ENCODE measurements at regions not wholly inside any gene's neighbourhood (a gene's known extent, or its start where the extent isn't known, plus 50 kb on each side); places are given as distances from the start of the nearest gene placed in this dataset.
A peak's percentile ranks its signal among the peaks of the same experiment; 100 is the strongest.

DNA sequence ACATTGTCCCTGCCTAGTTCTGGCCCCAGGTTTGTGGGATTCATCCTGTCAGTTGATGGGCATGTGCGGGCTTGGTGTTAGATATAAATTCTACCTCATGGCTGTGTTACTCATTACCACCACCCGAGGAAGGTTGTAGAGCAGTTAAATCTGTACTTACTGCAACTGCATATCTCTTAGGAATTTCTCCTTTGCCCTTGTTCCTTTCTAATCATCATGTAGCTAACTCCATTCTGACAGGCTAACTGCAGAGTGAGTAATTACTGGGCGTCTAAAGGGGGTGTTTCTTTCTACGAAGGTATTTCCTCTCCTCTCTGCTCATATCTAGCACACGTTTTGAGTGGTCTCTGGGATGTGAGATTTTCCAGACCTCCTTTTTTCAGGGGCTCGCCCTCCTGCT lies 1076.7 kb downstream of the TMTC2 start (continued):
- no peak for TF ChIP-seq TCF4 (CRISPR knock-in tag; IDR thresholded peaks at IDR 0.05; ENCODE audit: borderline replicate concordance)
- TF ChIP-seq CSDC2 (CRISPR knock-in tag; IDR thresholded peaks at IDR 0.05), result no peak
- TF ChIP-seq ZFP30 (CRISPR knock-in tag; IDR thresholded peaks at IDR 0.05), result no peak

DNA sequence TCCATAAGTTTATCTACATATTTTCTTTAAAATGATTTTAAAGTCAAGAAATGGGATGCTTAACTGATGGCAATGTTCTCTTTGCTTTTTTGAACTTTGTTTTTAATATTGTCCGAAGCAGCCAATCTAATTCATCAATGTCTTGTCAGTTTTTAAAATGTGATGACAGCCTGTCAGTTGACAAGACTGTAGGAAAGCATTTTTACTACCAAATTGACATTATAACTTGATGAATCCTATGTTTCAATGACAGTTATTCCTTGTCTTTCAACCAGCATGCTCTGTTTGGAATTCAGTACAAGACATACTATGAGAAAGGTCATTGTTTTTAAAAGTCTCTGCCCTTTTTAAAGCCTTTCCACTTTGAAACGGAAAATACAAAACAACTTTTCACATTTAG lies 1073.2 kb downstream of the TMTC2 start:
- TF ChIP-seq CSDC2 (CRISPR knock-in tag; IDR thresholded peaks at IDR 0.05), result no peak
- no peak for ATAC-seq

- TF ChIP-seq ZNF8 (CRISPR knock-in tag; IDR thresholded peaks at IDR 0.05) (peak; percentile 93), CSDC2 (CRISPR knock-in tag; IDR thresholded peaks at IDR 0.05) (no peak)
- no peak for ATAC-seq
These were observed 1072.4 kb downstream of the TMTC2 start for GRCh38 chr12:83758888-83759631.

- ATAC-seq, result no peak
- TF ChIP-seq PPARA (CRISPR knock-in tag; IDR thresholded peaks at IDR 0.05; ENCODE audit: borderline replicate concordance) (no peak), ZFP3 (CRISPR knock-in tag; IDR thresholded peaks at IDR 0.05) (no peak), OSR1 (CRISPR knock-in tag; IDR thresholded peaks at IDR 0.05) (no peak), SNAI2 (CRISPR knock-in tag; IDR thresholded peaks at IDR 0.05) (no peak), BACH2 (CRISPR knock-in tag; IDR thresholded peaks at IDR 0.05; ENCODE audit: borderline replicate concordance) (no peak)
These were observed 1067.2 kb downstream of the TMTC2 start for GRCh38 chr12:83753904-83754303.

- ATAC-seq, result no peak
- TF ChIP-seq, protein P1, sequence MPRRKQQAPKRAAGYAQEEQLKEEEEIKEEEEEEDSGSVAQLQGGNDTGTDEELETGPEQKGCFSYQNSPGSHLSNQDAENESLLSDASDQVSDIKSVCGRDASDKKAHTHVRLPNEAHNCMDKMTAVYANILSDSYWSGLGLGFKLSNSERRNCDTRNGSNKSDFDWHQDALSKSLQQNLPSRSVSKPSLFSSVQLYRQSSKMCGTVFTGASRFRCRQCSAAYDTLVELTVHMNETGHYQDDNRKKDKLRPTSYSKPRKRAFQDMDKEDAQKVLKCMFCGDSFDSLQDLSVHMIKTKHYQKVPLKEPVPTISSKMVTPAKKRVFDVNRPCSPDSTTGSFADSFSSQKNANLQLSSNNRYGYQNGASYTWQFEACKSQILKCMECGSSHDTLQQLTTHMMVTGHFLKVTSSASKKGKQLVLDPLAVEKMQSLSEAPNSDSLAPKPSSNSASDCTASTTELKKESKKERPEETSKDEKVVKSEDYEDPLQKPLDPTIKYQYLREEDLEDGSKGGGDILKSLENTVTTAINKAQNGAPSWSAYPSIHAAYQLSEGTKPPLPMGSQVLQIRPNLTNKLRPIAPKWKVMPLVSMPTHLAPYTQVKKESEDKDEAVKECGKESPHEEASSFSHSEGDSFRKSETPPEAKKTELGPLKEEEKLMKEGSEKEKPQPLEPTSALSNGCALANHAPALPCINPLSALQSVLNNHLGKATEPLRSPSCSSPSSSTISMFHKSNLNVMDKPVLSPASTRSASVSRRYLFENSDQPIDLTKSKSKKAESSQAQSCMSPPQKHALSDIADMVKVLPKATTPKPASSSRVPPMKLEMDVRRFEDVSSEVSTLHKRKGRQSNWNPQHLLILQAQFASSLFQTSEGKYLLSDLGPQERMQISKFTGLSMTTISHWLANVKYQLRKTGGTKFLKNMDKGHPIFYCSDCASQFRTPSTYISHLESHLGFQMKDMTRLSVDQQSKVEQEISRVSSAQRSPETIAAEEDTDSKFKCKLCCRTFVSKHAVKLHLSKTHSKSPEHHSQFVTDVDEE (CRISPR knock-in tag; IDR thresholded peaks at IDR 0.05), result no peak
- TF ChIP-seq ZFP30 (CRISPR knock-in tag; IDR thresholded peaks at IDR 0.05), result no peak
These were observed 1066.5 kb downstream of the TMTC2 start for GRCh38 chr12:83753205-83753604.

- TF ChIP-seq TCF4 (CRISPR knock-in tag; IDR thresholded peaks at IDR 0.05; ENCODE audit: borderline replicate concordance) (no peak), ZNF565 (CRISPR knock-in tag; conservative IDR thresholded peaks at IDR 0.05; ENCODE audit: low read depth) (no peak), ZFP30 (CRISPR knock-in tag; IDR thresholded peaks at IDR 0.05) (no peak), RARB (CRISPR knock-in tag; IDR thresholded peaks at IDR 0.05) (no peak), ZNF70 (CRISPR knock-in tag; IDR thresholded peaks at IDR 0.05) (no peak), ARNTL (CRISPR knock-in tag; IDR thresholded peaks at IDR 0.05; ENCODE audit: borderline replicate concordance, low read depth) (no peak), ESRRG (CRISPR knock-in tag; IDR thresholded peaks at IDR 0.05) (no peak), CSRNP3 (CRISPR knock-in tag; IDR thresholded peaks at IDR 0.05) (no peak), SNAI2 (CRISPR knock-in tag; IDR thresholded peaks at IDR 0.05) (no peak), PPARA (CRISPR knock-in tag; IDR thresholded peaks at IDR 0.05; ENCODE audit: borderline replicate concordance) (no peak), CSDC2 (CRISPR knock-in tag; IDR thresholded peaks at IDR 0.05) (no peak), ISL1 (CRISPR knock-in tag; IDR thresholded peaks at IDR 0.05) (no peak), BACH2 (CRISPR knock-in tag; IDR thresholded peaks at IDR 0.05; ENCODE audit: borderline replicate concordance) (no peak), PATZ1 (CRISPR knock-in tag; IDR thresholded peaks at IDR 0.05; ENCODE audit: borderline replicate concordance) (no peak), OSR1 (CRISPR knock-in tag; IDR thresholded peaks at IDR 0.05) (no peak), ZFP3 (CRISPR knock-in tag; IDR thresholded peaks at IDR 0.05) (no peak), GLIS3 (CRISPR knock-in tag; IDR thresholded peaks at IDR 0.05) (no peak)
- TF ChIP-seq, protein P2, sequence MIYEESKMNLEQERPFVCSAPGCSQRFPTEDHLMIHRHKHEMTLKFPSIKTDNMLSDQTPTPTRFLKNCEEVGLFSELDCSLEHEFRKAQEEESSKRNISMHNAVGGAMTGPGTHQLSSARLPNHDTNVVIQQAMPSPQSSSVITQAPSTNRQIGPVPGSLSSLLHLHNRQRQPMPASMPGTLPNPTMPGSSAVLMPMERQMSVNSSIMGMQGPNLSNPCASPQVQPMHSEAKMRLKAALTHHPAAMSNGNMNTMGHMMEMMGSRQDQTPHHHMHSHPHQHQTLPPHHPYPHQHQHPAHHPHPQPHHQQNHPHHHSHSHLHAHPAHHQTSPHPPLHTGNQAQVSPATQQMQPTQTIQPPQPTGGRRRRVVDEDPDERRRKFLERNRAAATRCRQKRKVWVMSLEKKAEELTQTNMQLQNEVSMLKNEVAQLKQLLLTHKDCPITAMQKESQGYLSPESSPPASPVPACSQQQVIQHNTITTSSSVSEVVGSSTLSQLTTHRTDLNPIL (CRISPR knock-in tag; IDR thresholded peaks at IDR 0.05; ENCODE audit: low read depth), result no peak
These were observed 1052.9 kb downstream of the TMTC2 start for GRCh38 chr12:83739607-83740006.

More at GRCh38 chr12:83739607-83740006, 1052.9 kb downstream of the TMTC2 start:
- ATAC-seq, result no peak

Data from SK-N-SH treated with all-trans-retinoic acid at 6 μM for 48 hours (cell line).